ENCODE measurements at regions not wholly inside any gene's neighbourhood (a gene's known extent, or its start where the extent isn't known, plus 50 kb on each side); places are given as distances from the start of the nearest gene placed in this dataset.

GRCh38 chr14:35940291-35940690 is 114.2 kb downstream of the BRMS1L start:
- 51% methylated on average over 4 of the region's 4 CpGs for WGBS
- no peaks in the 10 kb centered on the region for H3K36me3 ChIP-seq
- H3K4me3 ChIP-seq = no peak overlapping the region
- no peak for DNase-seq (ENCODE audit: low spot score)
- intact Hi-C loops (cut with DNase I) = no loop called here
- no peaks in the 10 kb centered on the region for H3K9me3 ChIP-seq
- TF ChIP-seq POLR2AphosphoS5 (IDR thresholded peaks at IDR 0.05) (no peak), POLR2A (IDR thresholded peaks at IDR 0.05) (no peak), CTCF (IDR thresholded peaks at IDR 0.05) (no peak)
- H3K27me3 ChIP-seq (replicated peaks; ENCODE audit: insufficient read depth) = no peaks in the 10 kb centered on the region
- no peak overlapping the region for H3K27ac ChIP-seq
- H3K4me1 ChIP-seq (replicated peaks) = no peaks in the 10 kb centered on the region

GRCh38 chr14:35938770-35939169 is 112.6 kb downstream of the BRMS1L start:
- intact Hi-C loops (cut with DNase I) = no loop called here
- Histone ChIP-seq H3K4me3 (no peak overlapping the region), H3K27ac (no peak overlapping the region), H3K27me3 (replicated peaks; ENCODE audit: insufficient read depth) (no peaks in the 10 kb centered on the region), H3K4me1 (replicated peaks) (no peaks in the 10 kb centered on the region), H3K36me3 (no peaks in the 10 kb centered on the region), H3K9me3 (no peaks in the 10 kb centered on the region)
- 71% methylated on average over 2 of the region's 2 CpGs for WGBS
- DNase-seq (ENCODE audit: low spot score) = no peak
- TF ChIP-seq POLR2AphosphoS5 (IDR thresholded peaks at IDR 0.05) (no peak), CTCF (IDR thresholded peaks at IDR 0.05) (no peak), POLR2A (IDR thresholded peaks at IDR 0.05) (no peak)

GRCh38 chr14:35934499-35934898 is 108.4 kb downstream of the BRMS1L start:
- H3K27ac ChIP-seq = no peak overlapping the region
- intact Hi-C loops (cut with DNase I) = no loop called here
- no peaks in the 10 kb centered on the region for H3K27me3 ChIP-seq (replicated peaks; ENCODE audit: insufficient read depth)
- DNase-seq (ENCODE audit: low spot score) = no peak
- TF ChIP-seq POLR2A (IDR thresholded peaks at IDR 0.05) (no peak), POLR2AphosphoS5 (IDR thresholded peaks at IDR 0.05) (no peak), CTCF (IDR thresholded peaks at IDR 0.05) (no peak)
- no peaks in the 10 kb centered on the region for H3K9me3 ChIP-seq
- 47% methylated on average over 2 of the region's 2 CpGs for WGBS
- no peaks in the 10 kb centered on the region for H3K4me1 ChIP-seq (replicated peaks)
- H3K36me3 ChIP-seq = no peaks in the 10 kb centered on the region
- H3K4me3 ChIP-seq = no peak overlapping the region

GRCh38 chr14:35932659-35933159 is 106.6 kb downstream of the BRMS1L start:
- H3K27me3 ChIP-seq (replicated peaks; ENCODE audit: insufficient read depth) = no peaks in the 10 kb centered on the region
- H3K4me1 ChIP-seq (replicated peaks) = no peaks in the 10 kb centered on the region
- no peak for DNase-seq (ENCODE audit: low spot score)
- no peak overlapping the region for H3K4me3 ChIP-seq
- intact Hi-C loops (cut with DNase I) = no loop called here
- no peak for TF ChIP-seq POLR2A (IDR thresholded peaks at IDR 0.05)
- TF ChIP-seq POLR2AphosphoS5 (IDR thresholded peaks at IDR 0.05) = no peak
- TF ChIP-seq CTCF (IDR thresholded peaks at IDR 0.05) = no peak
- no peaks in the 10 kb centered on the region for H3K9me3 ChIP-seq
- H3K27ac ChIP-seq = no peak overlapping the region
- 47% methylated on average over 13 of the region's 13 CpGs for WGBS
- H3K36me3 ChIP-seq = no peaks in the 10 kb centered on the region

DNA sequence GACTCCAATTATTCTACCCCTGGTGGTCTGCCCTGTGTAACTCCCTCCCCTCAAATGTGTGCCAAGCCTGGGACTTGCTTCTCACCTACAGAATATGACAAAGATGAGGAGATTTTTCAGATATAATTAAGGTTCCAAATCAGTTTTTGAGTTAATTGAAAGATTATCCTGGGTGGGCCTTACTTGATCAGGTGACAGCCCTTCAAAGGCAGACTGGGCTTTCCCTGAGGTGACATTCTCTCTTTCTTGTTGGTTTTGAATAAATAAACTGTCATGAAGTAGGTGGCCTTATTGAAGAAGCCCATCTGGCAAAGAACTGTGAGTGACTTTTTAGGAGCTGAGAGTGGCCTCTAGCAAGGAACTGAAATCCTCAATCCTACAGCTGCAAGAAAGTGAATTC is 106.0 kb downstream of the BRMS1L start:
- TF ChIP-seq POLR2AphosphoS5 (IDR thresholded peaks at IDR 0.05) (no peak), POLR2A (IDR thresholded peaks at IDR 0.05) (no peak), CTCF (IDR thresholded peaks at IDR 0.05) (no peak)
- H3K4me3 ChIP-seq = no peak overlapping the region
- intact Hi-C loops (cut with DNase I) = no loop called here
- H3K27me3 ChIP-seq (replicated peaks; ENCODE audit: insufficient read depth) = no peaks in the 10 kb centered on the region
- no peaks in the 10 kb centered on the region for H3K36me3 ChIP-seq
- no peaks in the 10 kb centered on the region for H3K4me1 ChIP-seq (replicated peaks)
- DNase-seq (ENCODE audit: low spot score) = no peak
- no peaks in the 10 kb centered on the region for H3K9me3 ChIP-seq
- H3K27ac ChIP-seq = no peak overlapping the region

Data from prostate gland (tissue), 2 donors.